ENCODE measurements at regions not wholly inside any gene's neighbourhood (a gene's known extent, or its start where the extent isn't known, plus 50 kb on each side); places are given as distances from the start of the nearest gene placed in this dataset.

DNA sequence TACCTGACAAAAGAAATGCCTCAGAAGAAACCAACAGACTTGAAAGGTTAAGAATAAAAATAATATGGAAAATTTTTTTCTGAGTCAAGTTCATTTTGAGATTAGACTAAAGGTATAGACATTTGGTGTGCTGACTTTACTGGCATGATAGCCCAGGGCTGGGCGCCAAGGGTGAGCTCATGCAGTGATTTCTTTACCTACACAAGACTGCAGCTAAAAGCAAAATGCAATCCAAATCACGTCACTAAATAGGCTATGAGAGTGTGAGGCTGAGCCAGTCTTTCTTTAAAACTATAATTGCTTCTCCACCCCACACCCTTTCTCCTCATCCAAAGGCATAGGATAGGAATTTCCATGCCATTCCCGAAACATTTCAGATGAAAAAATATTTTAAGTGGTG, 196.5 kb downstream of the FAM76B start:
- TF ChIP-seq, protein P1, sequence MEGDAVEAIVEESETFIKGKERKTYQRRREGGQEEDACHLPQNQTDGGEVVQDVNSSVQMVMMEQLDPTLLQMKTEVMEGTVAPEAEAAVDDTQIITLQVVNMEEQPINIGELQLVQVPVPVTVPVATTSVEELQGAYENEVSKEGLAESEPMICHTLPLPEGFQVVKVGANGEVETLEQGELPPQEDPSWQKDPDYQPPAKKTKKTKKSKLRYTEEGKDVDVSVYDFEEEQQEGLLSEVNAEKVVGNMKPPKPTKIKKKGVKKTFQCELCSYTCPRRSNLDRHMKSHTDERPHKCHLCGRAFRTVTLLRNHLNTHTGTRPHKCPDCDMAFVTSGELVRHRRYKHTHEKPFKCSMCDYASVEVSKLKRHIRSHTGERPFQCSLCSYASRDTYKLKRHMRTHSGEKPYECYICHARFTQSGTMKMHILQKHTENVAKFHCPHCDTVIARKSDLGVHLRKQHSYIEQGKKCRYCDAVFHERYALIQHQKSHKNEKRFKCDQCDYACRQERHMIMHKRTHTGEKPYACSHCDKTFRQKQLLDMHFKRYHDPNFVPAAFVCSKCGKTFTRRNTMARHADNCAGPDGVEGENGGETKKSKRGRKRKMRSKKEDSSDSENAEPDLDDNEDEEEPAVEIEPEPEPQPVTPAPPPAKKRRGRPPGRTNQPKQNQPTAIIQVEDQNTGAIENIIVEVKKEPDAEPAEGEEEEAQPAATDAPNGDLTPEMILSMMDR (IDR thresholded peaks at IDR 0.05) = no peak
- no peak for TF ChIP-seq EP300 (IDR thresholded peaks at IDR 0.05; ENCODE audit: low read depth)

Data from transverse colon (tissue), 3 donors.